Activated CD4-positive, alpha-beta T cell treated with anti-CD3 and anti-CD28 coated beads, Interleukin-2, amount 50 U/mL, for 24 hours (primary cell): ENCODE measurements at regions not wholly inside any gene's neighbourhood (a gene's known extent, or its start where the extent isn't known, plus 50 kb on each side); places are given as distances from the start of the nearest gene placed in this dataset.
"Not testable (repeated sequence)": the region's sequence is repeated elsewhere in the genome, so short reads cannot be mapped to it uniquely, and the experiment has no call there.

Experiments
- DNase-seq, 2 donors: peaks; one replicate each; pipeline ENCODE4 v3.0.0-alpha.2; 2020; ENCODE audit warnings: low read depth in 1 of 2, low spot score in 1 of 2

GRCh38 chr9:27802418-27802817, 229.1 kb upstream of the C9orf72 start:
- no peak for DNase-seq

- no peak for DNase-seq
Observed at GRCh38 chr9:27808864-27809263, 235.6 kb upstream of the C9orf72 start.

GRCh38 chr9:27817747-27818146, 244.5 kb upstream of the C9orf72 start:
- DNase-seq: no peak

- DNase-seq: no peak
Observed at GRCh38 chr9:27818348-27818747, 245.1 kb upstream of the C9orf72 start.

- no peak for DNase-seq
Observed at GRCh38 chr9:27828908-27829307, 255.6 kb upstream of the C9orf72 start.

GRCh38 chr9:27829621-27830020, 256.3 kb upstream of the C9orf72 start:
- no peak for DNase-seq

GRCh38 chr9:27832108-27832507, 258.8 kb upstream of the C9orf72 start:
- DNase-seq: not testable (repeated sequence)

- DNase-seq: no peak
Observed at GRCh38 chr9:27835286-27835685, 262.0 kb upstream of the C9orf72 start.

GRCh38 chr9:27835746-27836145, 262.5 kb upstream of the C9orf72 start:
- DNase-seq: no peak

GRCh38 chr9:27836661-27837401, 263.6 kb upstream of the C9orf72 start:
- DNase-seq: no peak

GRCh38 chr9:27838876-27839275, 265.6 kb upstream of the C9orf72 start:
- no peak for DNase-seq

GRCh38 chr9:27839767-27840166, 266.5 kb upstream of the C9orf72 start:
- DNase-seq: not testable (repeated sequence)

- no peak for DNase-seq
Observed at GRCh38 chr9:27844797-27845196, 271.5 kb upstream of the C9orf72 start.

GRCh38 chr9:27847380-27847779, 274.1 kb upstream of the C9orf72 start:
- DNase-seq: no peak

GRCh38 chr9:27847818-27848217, 274.5 kb upstream of the C9orf72 start:
- no peak for DNase-seq

GRCh38 chr9:27848315-27848714, 275.0 kb upstream of the C9orf72 start:
- no peak for DNase-seq

GRCh38 chr9:27851858-27852257, 278.6 kb upstream of the C9orf72 start:
- no peak for DNase-seq

- no peak for DNase-seq
Observed at GRCh38 chr9:27853529-27853928, 280.2 kb upstream of the C9orf72 start.

- DNase-seq: no peak
Observed at GRCh38 chr9:27856054-27856453, 282.8 kb upstream of the C9orf72 start.

- no peak for DNase-seq
Observed at GRCh38 chr9:27856748-27857147, 283.5 kb upstream of the C9orf72 start.

GRCh38 chr9:27861887-27862286, 288.6 kb upstream of the C9orf72 start:
- no peak for DNase-seq

- no peak for DNase-seq
Observed at GRCh38 chr9:27864644-27865438, 291.6 kb upstream of the C9orf72 start.

- DNase-seq: no peak
Observed at GRCh38 chr9:27866741-27867140, 293.5 kb upstream of the C9orf72 start.
